ENCODE measurements at regions not wholly inside any gene's neighbourhood (a gene's known extent, or its start where the extent isn't known, plus 50 kb on each side); places are given as distances from the start of the nearest gene placed in this dataset.
"Not testable (repeated sequence)": the region's sequence is repeated elsewhere in the genome, so short reads cannot be mapped to it uniquely, and the experiment has no call there.

DNA sequence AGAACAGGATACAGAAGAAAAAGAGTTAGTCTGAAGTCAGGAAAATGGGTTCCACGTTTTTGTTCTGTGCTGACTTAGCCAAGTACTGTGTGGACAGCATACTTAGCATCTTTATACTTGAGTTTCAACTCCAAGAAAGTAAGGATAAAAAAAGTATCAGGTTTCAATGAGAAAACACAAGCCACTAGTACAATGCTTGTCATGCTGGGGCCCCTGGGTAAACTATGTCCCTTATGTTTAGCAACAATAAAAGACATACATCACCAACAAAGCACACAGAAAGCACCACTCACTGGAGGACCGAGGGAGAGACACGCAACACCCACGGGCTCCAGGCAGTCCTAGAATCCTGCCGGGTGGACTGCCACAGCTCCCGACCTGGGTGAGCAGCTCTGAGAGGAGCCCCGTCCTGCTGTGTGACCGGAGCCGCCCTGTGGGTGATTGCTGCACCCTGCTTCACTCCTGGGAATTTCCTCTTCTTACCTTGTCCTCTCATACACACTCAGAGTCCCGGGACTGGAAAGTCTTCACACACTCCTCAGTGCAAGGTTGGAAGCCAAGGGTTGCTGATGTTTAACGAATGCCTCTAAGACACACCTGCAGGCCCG lies 890.5 kb downstream of the BRD1 start:
- no peak for DNase-seq

DNA sequence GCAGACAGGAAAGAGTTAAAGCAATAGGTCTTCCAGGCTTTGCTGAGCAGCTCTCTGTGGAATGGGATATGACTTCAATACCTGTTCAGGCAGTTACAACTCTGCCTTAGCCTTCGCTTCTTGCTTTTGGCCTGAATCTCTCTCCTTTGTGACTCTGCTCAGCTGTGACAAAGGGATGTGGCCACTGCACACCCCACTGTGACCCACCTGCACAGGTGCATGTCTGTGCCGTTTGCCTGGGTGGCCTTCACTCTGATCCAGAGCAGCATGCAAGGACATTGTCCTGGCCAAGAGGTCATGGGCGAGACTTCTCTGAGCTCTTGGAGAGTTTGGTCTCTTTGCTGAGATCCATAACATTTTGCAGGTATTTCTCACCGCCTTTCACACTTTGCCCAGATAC lies 891.3 kb downstream of the BRD1 start:
- no peak for DNase-seq

DNA sequence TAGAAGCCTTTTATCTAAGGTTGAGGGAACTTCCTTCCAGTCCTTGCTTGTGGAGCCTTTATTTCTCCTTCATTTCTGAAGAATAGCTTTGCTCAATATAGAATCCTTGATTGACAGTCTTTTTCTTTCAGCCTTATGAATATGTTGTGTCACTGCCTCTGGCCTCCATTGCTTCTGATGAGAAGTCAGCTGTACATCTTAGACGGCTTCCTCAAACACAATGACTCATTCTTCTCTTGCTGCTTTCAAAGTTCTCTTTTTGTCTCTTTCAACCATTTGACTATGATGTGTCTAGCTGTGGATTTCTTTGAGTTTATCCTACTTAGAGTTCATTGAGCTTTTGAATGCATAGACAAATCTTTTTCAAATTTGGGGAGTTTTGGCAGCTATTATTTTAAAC lies 893.2 kb downstream of the BRD1 start:
- no peak for DNase-seq

DNA sequence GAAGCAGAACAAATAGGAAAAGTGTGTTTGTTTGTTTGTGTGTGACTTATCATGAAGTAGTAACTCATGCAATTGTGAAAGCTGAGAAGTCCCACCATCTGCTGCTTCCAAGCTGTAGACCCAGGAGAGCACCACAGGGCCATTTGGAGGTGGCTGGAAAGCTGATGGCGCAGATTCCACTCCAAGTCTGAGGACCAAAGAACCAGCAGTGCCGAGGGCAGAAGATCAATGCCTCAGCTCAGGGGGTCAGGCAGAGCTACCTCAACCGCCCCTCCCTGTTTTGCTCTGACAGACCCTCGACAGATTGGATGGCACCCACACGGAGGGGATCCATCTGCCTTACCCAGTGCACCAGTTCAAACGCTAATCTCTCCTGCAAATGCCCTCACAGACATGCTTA lies 896.2 kb downstream of the BRD1 start:
- DNase-seq, result no peak

DNA sequence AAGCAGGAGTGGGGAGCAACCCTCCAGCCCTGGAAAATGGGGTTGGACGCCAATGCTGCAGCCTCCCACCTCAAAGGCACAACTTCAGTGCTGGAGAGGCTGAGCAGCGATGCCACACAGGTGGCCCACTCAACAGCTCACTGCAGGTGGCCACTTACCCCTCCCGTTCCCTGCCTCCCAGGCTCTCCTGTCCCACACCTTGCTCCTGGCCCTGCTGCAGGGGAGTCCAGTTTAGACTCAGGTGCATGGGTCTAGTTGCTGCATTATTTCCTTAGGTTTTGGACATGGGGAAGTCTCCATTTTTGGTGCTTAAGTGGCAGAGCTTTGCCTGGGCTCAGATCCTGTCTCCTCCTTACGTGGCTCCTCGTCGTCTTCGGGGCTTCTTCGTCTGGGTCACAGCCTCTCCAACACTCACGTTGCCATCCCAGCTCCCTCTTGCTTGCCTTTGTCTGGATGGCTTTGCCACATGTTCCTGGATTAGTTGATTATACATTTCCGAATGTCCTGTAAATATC lies 898.3 kb downstream of the BRD1 start:
- no peak for DNase-seq

DNA sequence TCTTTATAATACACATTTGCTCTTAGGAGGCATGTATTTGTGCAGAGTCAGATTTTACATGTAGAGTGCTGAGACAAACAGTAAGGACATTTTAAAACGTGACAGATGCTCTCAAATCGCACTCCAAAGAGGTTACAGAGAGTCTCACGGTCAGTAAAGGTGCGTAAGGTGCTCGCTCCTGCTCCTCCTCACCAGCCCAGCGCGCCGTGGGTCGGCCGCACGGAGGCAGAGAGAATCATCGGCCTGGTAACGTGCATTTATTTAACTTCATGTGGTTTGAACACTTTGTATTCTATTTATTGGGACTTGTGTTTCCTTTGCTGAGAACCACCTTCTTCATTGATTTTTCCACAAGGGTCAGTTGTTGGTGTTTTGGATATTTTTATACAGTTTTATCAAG lies 900.1 kb downstream of the BRD1 start:
- no peak for DNase-seq

DNA sequence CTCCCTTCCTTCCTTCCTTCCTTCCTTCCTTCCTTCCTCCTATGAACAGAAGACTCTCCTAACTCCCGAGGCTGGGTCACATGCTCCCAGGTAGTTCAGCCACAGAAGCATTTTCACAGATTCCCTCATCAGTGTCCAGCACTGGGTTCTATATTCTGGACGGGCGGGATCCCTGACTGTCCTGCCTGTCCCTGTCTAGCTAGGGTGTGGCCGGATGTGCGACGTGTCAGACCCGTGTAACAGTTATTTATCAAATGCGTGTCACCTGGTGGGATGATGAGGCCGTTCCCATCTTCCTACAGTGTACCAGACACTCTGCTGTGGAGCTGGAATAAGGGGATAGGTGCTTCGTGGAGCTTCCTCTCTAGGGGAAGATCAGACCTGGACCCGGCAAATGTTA lies 901.0 kb downstream of the BRD1 start:
- no peak for DNase-seq

DNA sequence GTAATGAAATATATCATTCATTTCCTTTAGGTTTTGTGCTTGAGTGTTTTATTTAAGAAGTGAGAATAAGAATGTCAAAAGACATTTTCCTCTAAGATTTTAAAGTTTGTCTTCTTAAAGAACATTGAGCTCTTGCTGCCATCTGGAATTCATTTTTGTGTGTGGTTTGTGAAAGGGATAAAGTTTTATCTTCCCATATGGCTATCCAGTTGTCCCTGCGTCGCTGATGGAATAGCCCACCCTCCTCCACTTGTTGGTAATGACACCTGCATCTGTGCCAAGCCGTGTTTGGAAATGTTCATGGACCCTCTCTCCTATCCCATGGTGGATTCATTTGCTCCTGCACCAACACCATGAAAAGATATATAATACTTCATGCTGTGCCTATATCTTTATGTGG lies 901.5 kb downstream of the BRD1 start:
- DNase-seq, result no peak

DNA sequence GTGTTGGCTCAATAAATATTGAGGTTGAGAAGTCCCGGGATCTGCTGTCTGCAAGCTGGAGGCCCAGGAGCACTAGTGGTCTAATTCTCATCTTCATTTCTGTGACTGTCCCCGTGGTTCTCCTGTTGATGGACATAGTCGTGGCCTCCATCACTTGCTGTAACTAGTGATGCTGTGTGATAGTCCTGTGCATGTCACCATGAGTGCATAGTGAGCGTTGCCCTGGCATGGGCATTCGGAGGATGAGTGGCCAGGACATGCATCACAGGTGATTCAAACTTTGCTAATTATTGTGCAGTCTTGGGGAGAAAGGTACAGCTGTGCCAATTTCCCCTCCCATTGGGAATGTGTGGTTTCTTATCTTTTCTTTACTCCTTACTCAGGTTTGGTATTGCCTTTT lies 902.2 kb downstream of the BRD1 start:
- DNase-seq, result no peak

DNA sequence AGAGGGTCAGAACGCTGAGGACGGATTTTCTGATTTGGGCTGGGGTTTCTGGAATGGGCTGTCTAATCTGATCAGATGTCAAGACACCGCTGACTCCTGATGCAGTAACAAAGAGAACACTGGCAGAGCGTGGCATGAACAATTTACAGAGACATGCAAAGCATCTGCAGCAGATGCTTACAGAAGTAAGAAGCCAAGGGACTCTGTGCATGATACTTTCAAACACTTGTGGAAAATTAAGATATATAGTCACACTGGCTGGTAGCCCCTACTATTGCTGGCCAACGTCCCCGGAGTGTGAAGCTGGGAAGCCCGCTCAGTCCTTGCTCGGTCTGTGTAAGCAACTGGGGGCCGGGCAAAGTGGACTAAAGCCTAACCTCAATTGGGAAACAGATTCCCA lies 903.7 kb downstream of the BRD1 start:
- DNase-seq, result no peak

DNA sequence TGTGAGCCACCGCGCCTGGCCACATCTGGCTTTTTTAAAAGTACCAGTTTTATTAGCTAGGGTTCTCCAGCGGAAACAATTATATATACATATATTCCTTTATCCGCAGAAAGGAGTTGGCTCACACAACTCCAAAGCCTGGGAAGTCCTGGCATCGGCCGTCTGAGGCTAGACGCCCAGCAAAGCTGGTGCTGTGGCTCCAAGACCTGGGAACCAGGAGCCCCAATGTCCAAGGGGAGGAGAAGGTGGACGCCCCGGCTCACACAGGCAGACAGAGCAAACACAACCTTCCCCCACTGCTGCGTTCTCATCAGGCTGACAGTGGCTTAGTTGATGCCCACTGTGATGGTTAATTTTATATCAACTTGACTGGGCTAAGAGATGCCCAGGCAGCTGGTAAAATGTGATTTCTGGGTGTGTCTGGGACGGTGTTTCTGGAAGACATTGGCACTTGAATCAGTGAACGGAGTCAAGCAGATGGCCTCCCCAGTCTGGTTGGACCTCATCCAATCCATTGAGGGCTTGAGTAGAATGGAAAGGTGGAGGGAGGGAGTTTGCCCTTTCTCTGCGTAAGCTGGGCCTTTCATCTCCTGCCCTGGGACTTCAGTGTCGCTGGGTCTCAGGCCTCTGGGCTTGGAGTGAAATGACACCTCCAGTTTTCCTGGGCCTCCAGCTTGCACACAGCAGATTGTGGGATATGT lies 904.4 kb downstream of the BRD1 start:
- DNase-seq, result no peak

DNA sequence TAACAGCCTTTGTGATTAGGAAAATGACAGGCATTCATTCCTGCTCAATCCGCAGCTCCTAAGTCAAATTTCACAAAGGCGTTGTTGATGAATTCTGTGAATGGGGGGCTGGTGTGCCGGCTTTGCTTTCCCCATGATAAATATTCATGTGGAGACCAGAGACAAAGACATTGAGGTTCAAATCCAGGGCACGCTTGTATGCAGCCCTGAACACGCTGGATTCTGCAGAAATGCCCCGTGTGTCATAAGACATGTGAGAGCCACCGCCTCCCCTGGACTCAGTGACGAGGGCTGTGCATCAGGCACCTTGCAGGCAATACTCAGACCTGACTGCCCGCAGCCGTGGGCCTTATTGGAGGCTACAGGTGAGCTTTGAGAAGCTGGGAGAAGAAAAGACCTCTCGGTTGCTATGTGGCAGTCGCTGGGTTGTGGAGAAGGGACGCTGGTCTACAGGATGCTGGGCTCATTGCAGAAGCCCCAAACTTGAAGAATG lies 906.2 kb downstream of the BRD1 start:
- DNase-seq, result no peak

DNA sequence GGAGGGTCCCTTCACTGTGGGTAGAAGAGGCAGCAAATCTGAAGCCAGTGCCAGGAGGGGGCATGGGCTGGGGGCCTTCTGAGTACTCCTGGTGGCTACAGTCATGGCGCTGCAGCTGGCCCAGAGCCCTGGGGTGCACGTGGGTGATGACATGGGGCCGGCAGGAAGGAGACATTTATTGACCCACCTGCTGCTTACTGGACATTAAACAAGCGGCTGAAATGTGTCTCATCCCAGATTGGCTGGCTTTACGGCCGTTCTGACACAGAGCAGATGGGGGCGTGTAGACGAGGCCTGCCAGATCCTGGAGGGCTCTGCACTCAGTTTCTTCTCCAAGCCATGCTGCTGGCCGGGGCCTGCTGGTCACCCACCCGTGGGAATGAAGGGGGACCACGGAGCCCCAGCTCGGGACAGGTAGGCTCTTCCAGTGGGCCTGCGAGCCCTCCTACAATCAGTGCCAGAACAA lies 906.9 kb downstream of the BRD1 start:
- DNase-seq, result no peak

DNA sequence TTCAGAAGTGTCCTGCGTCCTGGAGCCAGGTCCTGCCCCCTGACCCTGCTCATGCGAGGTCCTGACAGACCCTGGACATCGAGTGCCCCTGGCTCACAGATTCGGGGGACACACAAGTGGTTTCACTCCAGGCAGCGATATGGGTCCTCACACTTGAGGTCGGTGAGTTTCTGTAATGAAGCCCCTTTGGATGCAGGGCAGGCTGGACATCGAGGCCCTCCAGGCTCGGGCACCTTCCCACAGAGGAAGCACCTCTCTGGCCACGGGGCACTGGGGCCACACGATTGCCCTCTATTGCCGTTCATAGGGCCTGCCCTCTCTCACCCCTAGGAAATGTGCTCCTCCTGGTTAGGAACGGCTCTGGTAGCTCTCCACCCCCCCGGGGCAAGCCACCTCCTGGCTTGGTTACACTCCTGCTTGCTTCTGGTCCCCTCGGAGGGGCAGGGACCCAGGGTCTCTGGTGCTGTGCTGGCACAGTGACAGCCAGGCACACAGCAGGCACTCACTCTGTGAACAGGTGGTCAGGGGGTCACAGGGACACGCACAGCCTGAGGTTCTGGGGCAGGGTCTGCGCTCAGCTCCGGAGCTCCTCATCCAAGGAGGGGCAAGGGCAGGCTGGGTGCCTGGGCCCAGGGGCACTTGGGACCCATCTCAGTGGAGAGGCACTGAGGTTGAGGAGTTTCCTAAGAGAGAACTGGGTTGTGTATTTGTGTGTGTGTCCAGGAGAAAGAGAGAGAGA lies 907.7 kb downstream of the BRD1 start:
- no peak for DNase-seq

DNA sequence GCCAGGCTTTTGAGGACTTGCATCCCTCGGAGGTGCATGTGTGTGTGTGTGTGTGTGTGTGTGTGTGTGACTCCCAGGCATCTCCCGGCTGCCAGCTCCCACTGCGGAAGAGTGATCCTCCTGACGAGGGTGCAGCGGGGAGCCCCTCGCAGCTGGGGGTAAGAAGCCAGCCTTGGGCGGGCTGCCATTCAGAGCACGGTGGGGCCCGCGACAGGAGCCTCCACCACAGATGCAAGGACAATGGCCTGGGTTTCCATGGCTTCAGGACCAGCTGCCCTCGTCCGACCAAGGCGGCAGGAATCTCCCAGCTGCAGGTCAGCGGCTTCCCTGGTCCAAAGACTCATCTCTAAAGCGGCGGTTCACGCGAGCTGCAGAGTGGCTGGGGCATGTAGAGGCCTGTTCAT lies 908.5 kb downstream of the BRD1 start:
- DNase-seq, result no peak

DNA sequence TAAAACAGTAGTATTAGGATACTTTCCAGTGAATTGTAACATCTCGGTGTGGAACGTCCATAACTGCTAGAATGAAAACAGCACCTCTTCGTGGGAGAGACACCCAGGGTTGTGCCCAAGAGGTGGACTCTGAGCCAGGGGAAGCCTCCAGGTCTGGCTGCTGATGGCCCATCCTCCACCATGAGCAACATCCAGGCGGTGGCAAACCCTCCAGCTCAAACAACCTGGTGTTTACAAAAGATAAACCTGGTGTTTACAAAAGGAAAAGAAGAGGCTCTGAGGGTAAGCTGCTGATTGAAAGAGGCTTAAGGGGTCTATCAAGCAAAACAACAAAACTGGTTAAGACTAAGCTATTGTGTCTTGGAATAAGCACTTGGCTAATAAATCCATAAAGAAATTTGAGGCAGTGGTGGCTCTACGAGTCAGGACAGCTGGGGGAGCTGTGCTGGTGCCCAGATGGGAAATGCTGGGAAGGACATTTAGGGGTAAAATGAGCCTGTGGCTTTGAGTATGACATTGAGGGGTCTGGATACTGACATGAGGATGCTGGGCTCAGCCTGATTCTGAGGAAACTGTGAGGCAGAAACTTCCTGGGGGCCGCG lies 909.0 kb downstream of the BRD1 start:
- no peak for DNase-seq

DNA sequence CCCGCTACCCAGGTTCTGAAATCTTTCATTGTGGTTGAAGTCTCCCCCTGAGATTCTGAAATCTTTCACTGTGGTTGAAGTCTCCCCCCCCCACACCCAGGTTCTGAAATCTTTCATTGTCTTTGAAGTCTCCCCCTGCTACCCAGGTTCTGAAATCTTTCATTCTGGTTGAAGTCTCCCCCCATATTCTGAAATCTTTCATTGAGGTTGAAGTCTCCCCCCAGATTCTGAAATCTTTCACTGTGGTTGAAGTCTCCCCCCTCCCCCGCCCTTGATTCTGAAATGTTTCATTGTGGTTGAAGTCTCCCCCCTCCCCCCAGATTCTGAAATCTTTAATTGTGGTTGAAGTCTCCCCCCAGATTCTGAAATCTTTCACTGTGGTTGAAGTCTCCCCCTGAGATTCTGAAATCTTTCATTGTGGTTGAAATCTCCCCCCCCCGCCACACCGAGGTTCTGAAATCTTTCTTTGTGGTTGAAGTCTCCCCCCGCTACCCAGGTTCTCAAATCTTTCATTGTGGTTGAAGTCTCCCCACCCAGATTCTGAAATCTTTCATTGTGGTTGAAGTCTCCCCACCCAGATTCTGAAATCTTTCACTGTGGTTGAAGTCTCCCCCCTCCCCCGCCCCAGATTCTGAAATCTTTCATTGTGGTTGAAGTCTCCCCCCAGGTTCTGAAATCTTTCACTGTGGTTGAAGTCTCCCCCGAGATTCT lies 915.2 kb downstream of the BRD1 start:
- DNase-seq, result not testable (repeated sequence)

DNA sequence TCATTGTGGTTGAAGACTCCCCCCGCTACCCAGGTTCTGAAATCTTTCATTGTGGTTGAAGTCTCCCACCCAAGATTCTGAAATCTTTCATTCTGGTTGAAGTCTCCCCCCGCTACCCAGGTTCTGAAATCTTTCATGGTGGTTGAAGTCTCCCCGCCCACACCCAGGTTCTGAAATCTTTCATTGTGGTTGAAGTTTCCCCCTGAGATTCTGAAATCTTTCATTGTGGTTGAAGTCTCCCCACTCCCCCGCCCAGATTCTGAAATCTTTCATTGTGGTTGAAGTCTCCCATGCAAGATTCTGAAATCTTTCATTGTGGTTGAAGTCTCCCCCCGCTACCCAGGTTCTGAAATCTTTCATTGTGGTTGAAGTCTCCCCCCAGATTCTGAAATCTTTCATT lies 916.0 kb downstream of the BRD1 start:
- DNase-seq, result not testable (repeated sequence)

DNA sequence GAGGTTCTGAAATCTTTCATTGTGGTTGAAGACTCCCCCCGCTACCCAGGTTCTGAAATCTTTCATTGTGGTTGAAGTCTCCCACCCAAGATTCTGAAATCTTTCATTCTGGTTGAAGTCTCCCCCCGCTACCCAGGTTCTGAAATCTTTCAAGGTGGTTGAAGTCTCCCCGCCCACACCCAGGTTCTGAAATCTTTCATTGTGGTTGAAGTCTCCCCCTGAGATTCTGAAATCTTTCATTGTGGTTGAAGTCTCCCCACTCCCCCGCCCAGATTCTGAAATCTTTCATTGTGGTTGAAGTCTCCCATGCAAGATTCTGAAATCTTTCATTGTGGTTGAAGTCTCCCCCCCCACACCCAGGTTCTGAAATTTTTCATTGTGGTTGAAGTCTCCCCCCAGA lies 916.6 kb downstream of the BRD1 start:
- not testable (repeated sequence) for DNase-seq

DNA sequence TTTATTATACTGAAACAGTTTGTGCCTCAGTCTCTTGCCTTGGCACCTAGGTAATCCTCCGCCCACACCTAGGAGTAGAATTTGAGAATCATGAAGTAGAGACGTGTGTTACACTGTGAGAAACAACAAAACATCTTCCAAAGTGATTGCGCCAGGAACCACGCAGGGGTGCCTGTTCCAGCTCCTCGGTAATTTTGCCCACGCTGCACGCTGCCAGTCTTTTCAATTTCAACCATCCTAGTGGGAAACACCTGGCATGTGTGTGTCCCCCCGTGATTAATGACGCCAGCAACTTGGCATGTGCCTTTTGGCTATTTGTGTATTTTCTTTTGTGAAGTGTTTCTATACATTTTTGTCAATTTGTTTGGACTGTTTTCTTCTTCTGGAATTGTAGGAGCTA lies 919.1 kb downstream of the BRD1 start:
- DNase-seq, result no peak

DNA sequence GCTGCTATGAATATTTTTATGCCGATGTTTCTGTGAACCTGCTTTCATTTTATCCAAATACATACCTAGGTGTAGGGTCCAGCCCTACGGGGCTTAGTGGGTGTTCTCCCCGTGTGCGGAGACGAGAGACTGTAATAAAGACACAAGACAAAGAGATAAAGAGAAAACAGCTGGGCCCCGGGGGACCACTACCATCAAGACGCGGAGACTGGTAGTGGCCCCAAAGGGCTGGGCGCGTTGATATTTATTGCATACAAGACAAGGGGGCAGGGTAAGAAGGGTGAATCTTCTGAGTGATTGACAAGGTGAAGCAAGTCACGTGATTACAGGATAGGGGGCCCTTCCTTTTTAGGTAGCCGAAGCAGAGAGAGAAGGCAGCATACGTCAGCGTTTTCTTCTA lies 920.1 kb downstream of the BRD1 start:
- no peak for DNase-seq

DNA sequence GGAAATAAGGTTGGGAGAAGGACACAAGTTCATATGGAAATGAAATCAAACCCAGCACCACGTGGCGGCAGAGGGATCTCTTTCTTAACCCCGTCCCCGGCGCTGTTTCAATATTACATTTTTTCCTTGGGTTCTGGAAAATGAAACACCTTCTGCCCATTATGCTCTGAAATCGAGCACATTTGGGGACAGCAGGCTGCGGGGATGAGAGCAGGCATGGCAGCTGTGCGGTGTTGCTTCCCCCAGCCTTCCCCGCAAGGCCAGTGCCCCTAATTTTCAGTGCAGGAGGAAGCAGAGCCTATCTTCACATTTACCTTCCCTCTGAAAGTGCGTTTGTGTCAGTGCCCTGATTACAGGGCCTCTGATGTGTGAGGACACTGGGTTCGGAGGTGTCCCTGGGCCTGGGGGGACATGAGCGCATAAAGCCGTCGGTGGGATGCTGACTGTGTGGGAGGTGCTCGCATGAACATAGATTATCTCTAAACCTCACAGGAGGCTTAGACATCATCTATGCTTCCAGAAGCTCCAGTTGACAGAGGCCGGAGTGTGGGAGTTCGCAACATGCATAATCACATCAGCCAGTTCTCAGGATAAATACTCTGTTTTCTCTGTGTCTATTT lies 921.3 kb downstream of the BRD1 start:
- DNase-seq, result no peak

All from SW 1271 (cell line).